IMR-90 (cell line): ENCODE measurements at regions not wholly inside any gene's neighbourhood (a gene's known extent, or its start where the extent isn't known, plus 50 kb on each side); places are given as distances from the start of the nearest gene placed in this dataset.

Experiments used
- POLR2A ChIP-seq: IDR thresholded peaks from 2 replicates; pipeline ENCODE4 v1.6.1; 2012; ENCODE audit warnings: mild to moderate bottlenecking, low read depth, low read length
- SMC3 ChIP-seq: fragments of 150-350 bp; IDR thresholded peaks from 2 replicates; pipeline ENCODE4 v1.6.1; 2016; ENCODE audit warnings: low read depth, mild to moderate bottlenecking, antibody characterized with exemption, low read length, moderate library complexity
- TF ChIP-seq, protein P1 (sequence below): conservative IDR thresholded peaks from 2 replicates; pipeline ENCODE4 v1.5.1; 2012; ENCODE audit warnings: mild to moderate bottlenecking, low read depth, low read length, improper control_type of control experiment

DNA sequence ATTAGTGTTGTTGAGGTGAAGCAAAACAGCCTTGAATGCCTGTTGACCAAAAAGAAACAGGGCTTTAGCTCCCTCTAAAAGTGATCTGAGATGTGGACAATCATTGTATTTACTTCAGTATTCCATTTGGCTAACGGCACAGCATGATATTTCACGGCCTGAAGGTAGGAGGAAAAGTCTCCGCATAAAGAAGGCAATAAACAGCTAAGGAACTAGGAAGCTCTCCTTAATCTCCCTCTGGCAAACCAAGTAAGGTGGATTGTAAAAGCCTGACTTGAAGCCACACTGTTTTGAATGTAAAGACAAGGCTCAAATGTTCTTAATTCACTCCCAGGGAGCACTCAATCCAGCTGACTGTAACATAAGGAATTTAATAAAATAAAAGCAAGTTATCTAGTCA lies 160.0 kb upstream of the ZNF804B start:
- no peak for TF ChIP-seq POLR2A
- TF ChIP-seq, protein P1, sequence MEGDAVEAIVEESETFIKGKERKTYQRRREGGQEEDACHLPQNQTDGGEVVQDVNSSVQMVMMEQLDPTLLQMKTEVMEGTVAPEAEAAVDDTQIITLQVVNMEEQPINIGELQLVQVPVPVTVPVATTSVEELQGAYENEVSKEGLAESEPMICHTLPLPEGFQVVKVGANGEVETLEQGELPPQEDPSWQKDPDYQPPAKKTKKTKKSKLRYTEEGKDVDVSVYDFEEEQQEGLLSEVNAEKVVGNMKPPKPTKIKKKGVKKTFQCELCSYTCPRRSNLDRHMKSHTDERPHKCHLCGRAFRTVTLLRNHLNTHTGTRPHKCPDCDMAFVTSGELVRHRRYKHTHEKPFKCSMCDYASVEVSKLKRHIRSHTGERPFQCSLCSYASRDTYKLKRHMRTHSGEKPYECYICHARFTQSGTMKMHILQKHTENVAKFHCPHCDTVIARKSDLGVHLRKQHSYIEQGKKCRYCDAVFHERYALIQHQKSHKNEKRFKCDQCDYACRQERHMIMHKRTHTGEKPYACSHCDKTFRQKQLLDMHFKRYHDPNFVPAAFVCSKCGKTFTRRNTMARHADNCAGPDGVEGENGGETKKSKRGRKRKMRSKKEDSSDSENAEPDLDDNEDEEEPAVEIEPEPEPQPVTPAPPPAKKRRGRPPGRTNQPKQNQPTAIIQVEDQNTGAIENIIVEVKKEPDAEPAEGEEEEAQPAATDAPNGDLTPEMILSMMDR = no peak
- TF ChIP-seq SMC3 = no peak
